ENCODE measurements at regions not wholly inside any gene's neighbourhood (a gene's known extent, or its start where the extent isn't known, plus 50 kb on each side); places are given as distances from the start of the nearest gene placed in this dataset.

GRCh38 chr10:4050061-4050460 lies 265.1 kb upstream of the KLF6 start:
- no peak for TF ChIP-seq EZH2 (IDR thresholded peaks at IDR 0.05; ENCODE audit: borderline replicate concordance, low read depth, low read length, severe bottlenecking)
- no peak for TF ChIP-seq CTCF (IDR thresholded peaks at IDR 0.05; ENCODE audit: borderline replicate concordance, extremely low read depth, low read length, poor library complexity, severe bottlenecking)
- Histone ChIP-seq H3K27me3 (ENCODE audit: insufficient read depth, low read length, poor library complexity) (no peaks in the 10 kb centered on the region), H4K20me1 (ENCODE audit: insufficient read depth, low read length) (no peaks in the 10 kb centered on the region), H3K4me3 (ENCODE audit: low read depth in 1 of 2, low read length in 2 of 2) (no peak overlapping the region), H2AFZ (ENCODE audit: low read depth, low read length) (no peak overlapping the region), H3K9ac (ENCODE audit: low read depth, low read length) (no peak overlapping the region), H3K4me1 (ENCODE audit: insufficient read depth, low read length) (no peaks in the 10 kb centered on the region), H3K9me3 (ENCODE audit: insufficient read depth, low read length, severe bottlenecking) (no peaks in the 10 kb centered on the region), H3K79me2 (ENCODE audit: insufficient read depth, low read length) (no peaks in the 10 kb centered on the region), H3K27ac (ENCODE audit: low read length) (no peak overlapping the region), H3K4me2 (ENCODE audit: insufficient read depth, low read length) (no peak overlapping the region), H3K36me3 (ENCODE audit: insufficient read depth, low read length) (no peaks in the 10 kb centered on the region)
- ATAC-seq (ENCODE audit: insufficient read depth, low read depth) (no peak), DNase-seq (no peak)

GRCh38 chr10:4049348-4049747 lies 264.3 kb upstream of the KLF6 start:
- Histone ChIP-seq H2AFZ (ENCODE audit: low read depth, low read length) (no peak overlapping the region), H3K9me3 (ENCODE audit: insufficient read depth, low read length, severe bottlenecking) (no peaks in the 10 kb centered on the region), H3K27me3 (ENCODE audit: insufficient read depth, low read length, poor library complexity) (no peaks in the 10 kb centered on the region), H3K79me2 (ENCODE audit: insufficient read depth, low read length) (no peaks in the 10 kb centered on the region), H3K36me3 (ENCODE audit: insufficient read depth, low read length) (no peaks in the 10 kb centered on the region), H3K4me1 (ENCODE audit: insufficient read depth, low read length) (no peaks in the 10 kb centered on the region), H3K4me3 (ENCODE audit: low read depth in 1 of 2, low read length in 2 of 2) (no peak overlapping the region), H3K4me2 (ENCODE audit: insufficient read depth, low read length) (no peak overlapping the region), H3K9ac (ENCODE audit: low read depth, low read length) (no peak overlapping the region), H3K27ac (ENCODE audit: low read length) (no peak overlapping the region), H4K20me1 (ENCODE audit: insufficient read depth, low read length) (no peaks in the 10 kb centered on the region)
- no peak for TF ChIP-seq EZH2 (IDR thresholded peaks at IDR 0.05; ENCODE audit: borderline replicate concordance, low read depth, low read length, severe bottlenecking)
- no peak for TF ChIP-seq CTCF (IDR thresholded peaks at IDR 0.05; ENCODE audit: borderline replicate concordance, extremely low read depth, low read length, poor library complexity, severe bottlenecking)
- ATAC-seq (ENCODE audit: insufficient read depth, low read depth) (no peak), DNase-seq (no peak)

- H3K79me2 ChIP-seq (ENCODE audit: insufficient read depth, low read length), result no peaks in the 10 kb centered on the region
- no peaks in the 10 kb centered on the region for H4K20me1 ChIP-seq (ENCODE audit: insufficient read depth, low read length)
- no peak overlapping the region for H3K9ac ChIP-seq (ENCODE audit: low read depth, low read length)
- DNase-seq, result no peak
- no peaks in the 10 kb centered on the region for H3K4me1 ChIP-seq (ENCODE audit: insufficient read depth, low read length)
- no peak overlapping the region for H3K4me2 ChIP-seq (ENCODE audit: insufficient read depth, low read length)
- no peaks in the 10 kb centered on the region for H3K27me3 ChIP-seq (ENCODE audit: insufficient read depth, low read length, poor library complexity)
- ATAC-seq (ENCODE audit: insufficient read depth, low read depth), result no peak
- H3K4me3 ChIP-seq (ENCODE audit: low read depth in 1 of 2, low read length in 2 of 2), result no peak overlapping the region
- no peak overlapping the region for H2AFZ ChIP-seq (ENCODE audit: low read depth, low read length)
- TF ChIP-seq EZH2 (IDR thresholded peaks at IDR 0.05; ENCODE audit: borderline replicate concordance, low read depth, low read length, severe bottlenecking) (no peak), CTCF (IDR thresholded peaks at IDR 0.05; ENCODE audit: borderline replicate concordance, extremely low read depth, low read length, poor library complexity, severe bottlenecking) (no peak)
- no peaks in the 10 kb centered on the region for H3K9me3 ChIP-seq (ENCODE audit: insufficient read depth, low read length, severe bottlenecking)
- H3K27ac ChIP-seq (ENCODE audit: low read length), result no peak overlapping the region
- no peaks in the 10 kb centered on the region for H3K36me3 ChIP-seq (ENCODE audit: insufficient read depth, low read length)
These were observed 263.3 kb upstream of the KLF6 start for GRCh38 chr10:4048236-4048864.

Measured in DND-41 (cell line).